Stimulated activated CD8-positive, alpha-beta memory T cell treated with anti-CD3 and anti-CD28 coated beads, Interleukin-4, amount 100 ng/mL, for 1 hour (primary cell): ENCODE measurements at regions not wholly inside any gene's neighbourhood (a gene's known extent, or its start where the extent isn't known, plus 50 kb on each side); places are given as distances from the start of the nearest gene placed in this dataset.
"Not testable (repeated sequence)": the region's sequence is repeated elsewhere in the genome, so short reads cannot be mapped to it uniquely, and the experiment has no call there.

Experiments used
- DNase-seq, 2 donors: peaks; one replicate each; pipeline ENCODE4 v3.0.0-alpha.2; 2020; ENCODE audit warnings: low read depth in 2 of 2, low spot score in 1 of 2

DNA sequence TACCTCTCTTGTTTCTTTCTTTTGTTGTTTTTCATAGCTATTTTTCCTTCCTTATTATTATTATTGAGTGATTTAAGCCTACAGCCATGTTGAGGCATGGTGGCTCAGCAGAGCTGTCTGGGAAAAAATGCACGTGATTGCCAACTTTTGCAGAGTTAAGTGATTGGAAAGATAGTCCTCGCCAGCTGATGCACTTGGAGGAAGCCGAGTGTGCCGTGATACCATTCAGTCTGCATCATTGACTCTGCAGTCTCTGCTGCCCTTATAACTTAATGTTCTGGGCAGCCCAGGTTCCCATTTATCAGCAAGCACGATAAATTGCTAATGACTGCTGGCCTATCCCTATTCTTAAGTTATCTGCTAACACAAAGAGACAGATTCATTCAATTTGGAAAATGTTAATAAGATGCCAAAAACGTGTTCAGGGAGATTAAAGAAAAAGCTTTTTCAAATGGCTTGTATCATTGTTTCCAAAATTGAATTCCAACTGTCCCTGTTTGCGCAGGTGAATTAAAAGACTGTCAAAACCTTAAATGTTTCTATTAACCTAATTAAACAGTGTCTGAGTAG, 232.9 kb upstream of the NPY start:
- no peak for DNase-seq

DNA sequence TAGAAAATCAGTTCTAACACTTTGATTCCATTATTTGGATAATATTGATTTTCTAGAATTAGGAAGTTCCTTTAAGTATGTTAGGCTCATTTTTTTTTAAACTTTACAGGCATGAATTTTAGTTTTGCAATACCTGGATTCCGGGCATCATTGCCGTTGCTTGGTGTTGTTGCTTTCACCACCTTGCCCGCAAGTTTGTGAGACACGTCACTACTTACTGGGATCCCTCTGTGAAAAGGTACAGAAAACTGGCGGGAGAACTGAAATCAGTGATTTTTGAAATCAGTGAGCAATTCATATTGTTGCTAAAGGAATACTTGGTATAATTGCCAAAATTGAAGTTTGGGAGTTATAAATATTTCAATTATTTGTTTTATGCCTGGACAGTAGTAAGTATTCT, 232.3 kb upstream of the NPY start:
- DNase-seq = no peak

DNA sequence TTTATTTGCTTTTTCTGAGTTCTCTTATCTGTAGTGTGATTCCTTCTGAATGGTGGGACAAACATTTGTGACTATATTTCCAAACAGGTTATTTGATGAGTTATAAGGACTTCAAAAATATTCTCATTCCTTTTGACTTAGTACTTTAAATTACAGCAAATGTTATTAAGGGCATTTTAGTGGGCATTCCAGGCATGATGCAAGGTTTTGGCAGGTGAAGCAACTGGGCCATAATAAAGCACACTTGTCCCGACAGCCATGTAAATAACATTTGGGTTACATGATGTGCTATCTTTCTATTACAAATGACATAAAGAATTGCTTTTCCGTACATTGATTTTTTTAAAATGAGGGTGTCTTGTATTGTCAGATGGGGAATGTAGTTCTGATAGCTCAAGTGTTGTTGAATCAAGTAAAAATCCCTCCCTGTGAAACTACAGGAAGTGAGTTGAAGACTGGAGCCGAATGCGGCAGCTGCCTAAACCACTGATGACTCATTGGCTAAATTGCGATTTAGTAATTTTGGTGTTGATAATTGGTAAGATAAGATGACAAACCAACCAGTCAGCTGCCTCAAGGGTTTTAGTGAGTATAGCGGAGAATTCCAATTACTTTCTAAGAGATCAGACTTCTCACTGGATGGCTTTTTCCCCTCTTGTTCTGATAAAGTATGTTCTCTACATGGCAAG, 231.3 kb upstream of the NPY start:
- DNase-seq = no peak

DNA sequence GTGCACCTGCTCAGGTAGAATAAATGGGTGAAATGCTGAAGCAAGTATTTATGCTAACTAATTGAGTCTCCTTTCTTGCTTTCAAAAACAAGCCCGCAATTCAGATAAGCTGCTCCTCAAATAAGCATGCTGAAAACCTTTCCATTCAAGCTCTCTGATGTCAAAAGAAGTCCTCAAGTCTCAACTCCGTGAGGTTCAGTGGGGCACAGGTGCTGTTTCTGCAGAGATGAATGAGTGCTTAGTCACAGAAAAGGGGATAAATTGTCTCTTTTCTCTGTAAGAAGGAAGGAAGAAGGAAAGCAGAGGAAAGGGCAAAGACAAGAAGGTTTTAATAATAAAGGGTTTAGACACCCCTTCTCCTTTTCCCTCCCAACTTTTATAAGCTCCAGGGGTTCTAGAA, 229.8 kb upstream of the NPY start:
- DNase-seq = no peak

DNA sequence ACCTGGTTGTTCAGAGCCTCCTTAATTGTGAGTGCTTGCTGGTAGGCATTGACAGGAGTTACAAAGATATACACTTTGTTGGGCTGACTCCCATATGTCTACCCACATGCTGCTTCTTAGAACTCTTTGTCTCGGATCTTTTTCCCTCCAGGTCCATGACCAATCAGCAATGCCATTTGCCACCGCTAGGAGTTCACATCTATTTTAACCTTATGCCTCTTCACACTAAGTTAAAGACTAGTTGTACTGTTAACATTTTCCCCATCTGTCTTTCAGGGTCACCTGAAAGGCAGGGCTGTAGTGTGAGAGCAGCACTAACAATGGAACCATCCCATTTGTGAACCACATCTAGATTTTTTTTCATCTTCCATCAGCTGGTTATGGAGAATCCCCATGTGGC, 226.7 kb upstream of the NPY start:
- no peak for DNase-seq

DNA sequence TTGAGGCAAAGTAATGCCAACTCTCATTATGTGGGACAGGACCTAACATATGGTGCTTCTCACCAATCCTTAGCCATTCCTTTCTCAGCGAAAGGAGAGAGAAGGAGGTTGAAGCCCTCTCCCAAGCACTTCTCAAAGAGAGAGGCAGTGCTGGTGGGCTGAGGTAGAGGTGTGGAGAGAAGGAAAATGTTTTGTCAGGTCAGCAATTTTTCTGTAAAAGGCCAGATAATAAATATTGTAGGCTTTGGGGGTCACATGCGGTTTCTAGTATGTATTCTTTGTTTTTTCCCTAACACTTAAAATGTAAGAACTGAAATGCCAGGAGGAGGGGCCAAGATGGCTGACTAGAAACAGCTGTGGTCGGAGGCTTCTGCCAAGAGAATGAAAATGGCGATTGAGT, 225.0 kb upstream of the NPY start:
- no peak for DNase-seq

DNA sequence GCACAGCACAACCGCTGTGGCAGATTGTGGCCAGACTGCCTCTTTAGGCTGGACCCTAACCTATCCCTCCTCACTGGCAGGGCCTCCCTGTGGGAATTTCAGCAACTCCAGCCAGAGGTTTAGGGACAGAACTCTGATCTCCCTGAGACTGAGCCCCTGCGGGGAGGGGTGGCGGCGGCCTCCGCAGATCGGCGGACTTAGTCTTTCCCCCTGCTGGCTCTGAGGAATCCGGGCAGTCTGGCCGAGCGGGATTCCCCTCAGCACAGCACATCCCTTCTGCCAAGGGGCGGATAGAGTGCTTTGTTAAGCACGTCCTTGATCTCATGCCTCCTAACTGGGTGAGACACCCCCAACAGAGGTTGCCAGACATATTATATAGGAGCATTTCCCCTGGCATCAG, 224.2 kb upstream of the NPY start:
- no peak for DNase-seq

DNA sequence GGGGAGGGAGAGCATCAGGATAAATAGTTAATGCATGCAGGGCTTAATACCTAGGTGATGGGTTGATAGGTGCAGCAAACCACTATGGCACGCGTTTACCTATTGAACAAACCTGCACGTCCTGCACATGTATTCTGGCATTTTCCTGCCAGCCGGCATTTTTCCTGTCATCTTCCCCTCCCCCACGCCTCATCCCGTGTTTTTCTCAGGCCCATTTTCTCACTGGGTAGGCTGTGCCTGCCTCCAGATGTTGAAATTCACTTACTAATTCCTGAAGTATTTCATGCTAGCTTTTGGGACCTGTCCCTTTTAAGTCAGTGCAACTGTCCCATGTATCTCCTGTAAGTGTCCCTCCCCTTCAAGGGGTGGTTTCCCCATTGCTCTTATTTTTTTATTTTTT, 220.3 kb upstream of the NPY start:
- DNase-seq = no peak

DNA sequence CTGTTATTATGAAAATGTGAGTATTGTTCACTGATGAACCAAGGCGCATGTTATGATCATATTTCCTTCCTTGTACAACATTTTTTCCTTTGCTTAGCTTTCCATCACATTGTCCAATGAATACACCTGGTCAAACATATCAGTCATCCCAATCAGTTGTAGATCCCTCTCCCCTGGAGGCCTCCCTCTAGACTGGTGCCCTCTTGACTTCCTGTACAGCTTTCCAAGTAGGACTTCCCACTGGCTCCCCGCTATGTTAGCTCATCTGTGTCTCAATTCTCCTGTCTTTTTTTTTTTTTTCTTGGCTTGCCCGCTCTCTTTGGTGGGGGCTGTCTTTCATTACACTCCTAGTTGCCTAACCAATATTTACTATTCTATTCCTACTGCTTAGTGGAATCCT, 214.2 kb upstream of the NPY start:
- DNase-seq = no peak

DNA sequence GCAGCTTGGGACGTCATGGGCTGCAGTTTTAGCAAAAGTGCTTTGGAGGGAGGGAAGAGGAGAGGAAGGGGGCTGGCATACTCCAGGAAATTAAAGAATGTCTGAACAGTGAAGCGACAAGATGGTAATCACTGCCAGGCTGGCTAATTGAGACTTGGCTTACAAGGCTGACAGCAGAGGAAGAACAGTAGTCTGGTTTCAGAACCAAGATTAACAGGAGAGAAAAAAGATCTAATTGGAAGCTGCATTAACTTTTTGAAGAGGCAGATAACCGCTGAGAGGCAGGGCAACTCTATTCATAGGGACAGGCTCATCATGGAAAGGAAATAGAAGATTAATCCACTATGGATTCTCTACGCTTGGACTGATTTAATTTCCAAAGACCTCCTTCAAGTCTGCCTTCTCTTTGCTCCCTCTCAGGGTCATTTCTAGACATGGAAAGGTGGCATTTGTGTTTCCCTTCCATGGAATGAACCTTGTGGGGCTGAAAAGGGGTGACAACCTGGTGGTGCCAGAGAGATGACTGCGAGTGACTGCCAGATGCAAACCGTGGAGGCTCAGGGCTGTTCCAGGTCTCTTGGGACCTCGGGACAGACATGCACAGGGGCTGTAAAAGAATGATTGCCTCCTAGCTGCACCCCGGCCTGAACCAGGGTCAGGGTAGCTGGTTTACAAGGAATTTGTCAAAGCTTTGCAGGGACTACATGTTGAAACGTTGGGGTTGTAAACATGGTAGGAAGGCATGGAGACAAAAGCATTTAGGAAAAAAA, 210.2 kb upstream of the NPY start:
- no peak for DNase-seq

DNA sequence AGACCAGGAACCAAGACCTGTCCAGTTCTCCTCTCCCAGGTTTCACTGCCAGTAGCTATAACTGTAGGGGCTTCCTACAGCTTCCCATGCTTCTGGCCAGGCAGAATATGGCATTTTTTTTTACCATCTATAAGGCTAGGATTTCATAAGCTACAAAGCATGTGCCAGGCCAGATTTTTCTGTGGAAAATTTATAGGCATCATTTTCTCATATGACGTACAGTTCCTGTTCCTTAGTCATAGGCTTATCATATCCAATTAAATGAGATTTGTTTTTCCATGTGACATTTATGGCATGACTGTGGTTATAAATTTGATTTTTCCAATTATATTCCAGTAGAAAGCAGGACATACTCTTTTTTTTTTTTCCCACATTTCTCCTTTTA, 208.6 kb upstream of the NPY start:
- no peak for DNase-seq

DNA sequence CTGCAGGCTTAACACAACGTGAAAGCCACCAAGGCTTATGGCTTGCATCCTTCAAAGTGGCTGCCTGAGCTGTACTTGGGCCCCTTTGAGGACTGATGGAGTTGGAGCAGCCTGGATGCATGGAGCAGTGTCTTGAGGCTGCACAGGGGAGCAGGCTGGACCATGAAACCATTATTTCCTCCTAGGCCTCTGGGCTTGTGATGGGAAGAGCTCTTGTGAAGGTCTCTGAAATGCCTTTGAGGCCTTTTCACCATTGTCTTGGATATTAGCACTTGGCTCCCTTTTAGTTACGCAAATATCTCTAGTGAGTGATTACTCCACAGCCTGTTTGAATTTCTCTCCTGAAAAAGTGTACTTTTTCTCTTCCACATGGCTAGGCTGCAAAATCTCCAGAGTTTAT, 201.2 kb upstream of the NPY start:
- no peak for DNase-seq

DNA sequence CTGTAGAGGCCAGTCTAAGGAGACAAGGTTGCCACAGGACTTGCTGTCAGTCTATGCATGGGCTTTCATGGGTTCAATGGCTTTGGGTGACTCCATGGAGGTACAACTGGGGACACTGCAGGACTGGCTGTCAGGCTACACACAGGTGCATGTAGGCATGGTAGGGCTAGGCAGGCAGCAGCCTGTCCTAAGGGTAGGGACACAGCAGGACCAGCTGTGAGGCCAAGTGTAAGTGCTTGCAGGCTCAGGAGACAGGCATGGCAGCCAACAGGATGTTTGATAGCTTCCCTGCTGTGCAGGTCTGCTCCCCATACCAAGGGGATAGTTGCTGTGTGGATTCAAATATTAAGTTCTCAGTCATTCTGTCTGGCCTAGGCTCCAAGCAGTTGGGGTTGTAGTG, 181.0 kb upstream of the NPY start:
- DNase-seq = no peak

DNA sequence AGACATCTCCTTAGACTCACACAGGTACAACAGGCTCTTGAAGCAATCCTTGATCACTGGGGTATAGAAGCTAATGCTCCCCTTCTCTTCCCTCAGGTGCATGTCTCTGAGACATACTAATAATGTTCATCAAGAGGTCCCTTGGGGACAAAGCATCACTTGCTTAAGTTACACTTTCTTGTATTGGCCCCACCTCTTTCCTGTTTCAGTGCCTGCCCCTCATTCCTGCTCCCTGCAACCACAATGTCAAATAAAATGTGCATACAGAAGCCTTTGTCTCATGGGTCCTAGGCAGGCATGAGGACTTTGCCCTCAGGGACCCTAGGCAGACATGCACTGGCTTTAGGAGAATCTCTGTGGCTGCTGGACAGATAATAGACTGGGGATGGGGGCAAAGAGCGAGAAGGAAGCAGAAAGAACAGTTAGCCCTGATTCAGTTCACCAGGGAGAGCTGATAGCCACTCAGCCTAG, 175.0 kb upstream of the NPY start:
- DNase-seq = no peak

DNA sequence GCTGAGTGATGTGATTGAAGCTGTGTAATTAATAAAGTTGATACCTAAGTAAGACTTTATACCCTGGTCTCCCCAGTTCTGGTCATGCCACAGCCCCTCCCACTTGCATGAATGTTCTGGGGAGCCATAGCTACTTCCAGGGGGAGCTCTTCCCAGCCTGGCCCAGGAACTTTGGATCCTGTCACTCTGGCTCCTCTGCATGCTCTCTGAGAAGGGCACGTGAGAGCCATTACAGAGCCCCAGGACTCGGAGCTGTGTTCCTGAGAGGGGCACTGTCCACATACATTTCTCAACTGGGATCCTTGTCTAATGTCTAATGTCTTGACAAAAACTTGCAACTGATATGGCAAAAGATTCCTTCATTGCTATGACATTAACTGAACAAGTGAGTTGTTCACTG, 173.9 kb upstream of the NPY start:
- no peak for DNase-seq

DNA sequence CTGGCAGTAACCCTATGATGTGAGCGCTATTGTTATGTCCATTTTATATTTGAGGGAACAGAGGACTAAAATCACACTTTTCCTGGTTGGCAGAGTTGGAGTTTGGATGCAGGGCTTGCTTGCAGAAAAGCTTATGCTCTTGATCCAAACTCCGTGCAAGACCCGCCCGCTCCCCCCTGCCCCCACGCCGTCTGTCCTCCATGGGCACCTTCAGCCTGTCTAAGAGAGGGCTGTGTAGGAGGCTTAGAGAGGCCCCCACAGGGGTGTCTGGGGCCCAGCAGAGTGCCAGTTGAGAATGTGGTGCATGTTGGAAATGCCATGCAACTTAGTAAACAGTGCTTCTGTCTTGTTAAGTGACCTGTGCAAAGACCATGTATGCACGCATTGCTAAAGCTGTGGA, 170.5 kb upstream of the NPY start:
- DNase-seq = no peak

DNA sequence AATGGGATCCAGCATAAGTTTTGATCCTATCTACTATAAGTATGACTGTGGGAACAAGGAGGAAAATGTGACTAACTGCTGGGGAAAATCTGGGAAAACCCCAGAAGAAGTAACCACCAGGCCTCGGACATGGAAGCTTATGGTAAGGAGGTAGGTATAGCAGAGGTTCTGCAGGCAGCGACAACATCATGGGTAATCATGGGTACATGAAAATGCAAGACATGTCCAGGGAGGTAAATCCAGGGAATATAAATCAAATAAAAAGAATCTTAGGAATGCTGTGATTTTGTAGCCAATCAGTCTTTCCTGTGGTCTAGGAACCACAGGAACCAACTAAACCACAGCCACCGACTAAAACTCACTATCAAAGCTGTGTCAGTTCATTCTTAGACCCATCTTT, 168.3 kb upstream of the NPY start:
- no peak for DNase-seq

DNA sequence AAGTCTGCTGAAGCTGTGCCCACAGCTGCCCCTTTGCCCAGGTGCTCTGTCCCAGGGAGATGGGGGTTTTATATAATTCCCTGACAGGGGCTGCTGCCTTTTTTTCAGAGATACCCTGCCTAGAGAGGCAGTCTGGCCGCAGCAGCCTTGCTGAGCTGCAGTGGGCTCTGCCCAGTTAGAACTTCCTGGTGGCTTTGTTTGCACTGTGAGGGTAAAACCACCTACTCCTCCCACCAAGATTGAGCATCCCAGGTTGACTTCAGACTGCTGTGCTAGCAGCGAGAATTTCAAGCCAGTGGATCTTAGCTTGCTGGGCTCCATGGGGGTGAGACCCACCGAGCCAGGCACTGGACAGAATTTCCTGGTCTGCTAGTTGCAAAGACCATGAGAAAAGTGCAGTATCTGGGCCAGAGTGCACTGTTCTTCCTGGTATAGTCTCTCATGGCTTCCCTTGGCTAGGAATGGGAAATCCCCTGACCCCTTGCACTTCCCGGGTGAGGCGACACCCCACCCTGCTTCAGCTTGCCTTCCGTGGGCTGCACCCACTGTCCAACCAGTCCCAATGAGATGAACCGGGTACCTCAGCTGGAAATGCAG, 166.0 kb upstream of the NPY start:
- not testable (repeated sequence) for DNase-seq

DNA sequence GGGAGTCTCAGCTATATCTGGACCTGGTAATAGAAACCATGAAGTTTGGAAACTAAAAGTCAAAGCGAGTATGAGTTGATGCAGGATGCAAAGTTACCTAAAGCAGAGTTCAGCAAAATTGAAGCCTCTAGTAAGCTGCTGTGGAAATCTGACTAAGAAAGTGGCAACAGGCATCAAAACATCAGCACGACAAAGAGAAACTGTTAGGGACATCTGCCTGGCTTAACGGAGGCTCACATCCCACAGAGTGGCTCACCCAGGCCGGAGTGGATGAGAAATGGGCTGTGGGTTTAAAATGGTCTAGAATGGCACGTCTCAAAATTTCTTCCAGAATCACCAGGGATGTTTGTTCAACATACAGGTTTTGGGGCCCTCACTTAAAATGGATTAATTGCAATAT, 164.1 kb upstream of the NPY start:
- DNase-seq = no peak

DNA sequence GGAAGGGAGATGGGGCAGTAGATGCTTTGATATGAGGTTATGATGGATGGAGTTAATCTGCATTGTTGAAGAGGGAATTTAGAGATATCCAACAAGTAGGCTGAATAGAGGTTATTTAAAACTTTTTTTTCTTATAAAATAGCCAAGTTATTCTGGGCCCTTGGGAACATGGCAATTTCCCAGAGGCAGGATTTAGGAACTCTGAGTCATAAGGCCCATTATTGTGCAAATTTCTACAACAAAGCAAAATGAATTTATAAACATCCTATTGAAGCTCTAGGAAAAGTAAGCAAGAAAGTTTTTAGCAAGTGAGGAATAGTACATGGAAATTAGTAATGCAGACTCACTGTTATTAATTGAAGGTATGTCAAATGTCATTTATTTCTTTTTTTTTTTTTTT, 160.9 kb upstream of the NPY start:
- no peak for DNase-seq

DNA sequence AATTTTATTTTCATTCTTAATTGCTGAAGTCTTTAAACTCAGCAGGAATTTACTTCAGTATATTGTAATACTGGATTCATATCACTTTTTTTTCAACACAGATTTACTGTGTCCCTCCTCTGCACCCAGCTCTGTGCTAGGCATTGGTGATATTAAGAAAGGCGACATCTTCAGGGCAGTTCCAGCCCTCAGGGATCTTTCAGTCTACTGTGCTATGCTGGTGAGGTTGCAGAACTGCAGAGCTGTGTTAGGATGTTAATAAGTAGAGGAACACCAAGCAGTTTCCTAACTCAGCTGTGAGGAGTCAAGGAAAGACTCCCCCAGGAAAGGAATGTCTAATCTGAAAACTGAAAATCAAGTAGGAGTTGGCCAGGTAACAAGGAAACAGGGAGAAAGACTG, 158.2 kb upstream of the NPY start:
- no peak for DNase-seq

DNA sequence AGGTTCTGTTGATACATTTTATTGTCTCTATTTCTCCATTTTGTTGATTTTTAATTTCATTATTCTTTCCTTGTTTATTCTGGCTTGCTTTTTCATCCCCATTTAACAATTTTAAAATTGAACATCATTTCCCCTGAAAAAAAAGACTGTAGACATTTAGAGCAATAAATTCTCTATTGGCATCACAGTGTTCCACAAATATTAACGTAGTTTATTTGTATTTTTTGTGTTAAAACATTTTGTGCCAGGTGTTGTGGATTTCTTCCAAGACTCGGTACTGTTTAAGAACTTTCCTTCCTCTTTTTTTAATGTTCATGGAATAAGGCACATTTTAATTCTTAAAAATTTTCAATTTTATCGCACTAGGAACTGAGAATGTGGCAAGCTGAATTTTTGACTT, 156.1 kb upstream of the NPY start:
- no peak for DNase-seq
